ENCODE measurements at regions not wholly inside any gene's neighbourhood (a gene's known extent, or its start where the extent isn't known, plus 50 kb on each side); places are given as distances from the start of the nearest gene placed in this dataset.

DNA sequence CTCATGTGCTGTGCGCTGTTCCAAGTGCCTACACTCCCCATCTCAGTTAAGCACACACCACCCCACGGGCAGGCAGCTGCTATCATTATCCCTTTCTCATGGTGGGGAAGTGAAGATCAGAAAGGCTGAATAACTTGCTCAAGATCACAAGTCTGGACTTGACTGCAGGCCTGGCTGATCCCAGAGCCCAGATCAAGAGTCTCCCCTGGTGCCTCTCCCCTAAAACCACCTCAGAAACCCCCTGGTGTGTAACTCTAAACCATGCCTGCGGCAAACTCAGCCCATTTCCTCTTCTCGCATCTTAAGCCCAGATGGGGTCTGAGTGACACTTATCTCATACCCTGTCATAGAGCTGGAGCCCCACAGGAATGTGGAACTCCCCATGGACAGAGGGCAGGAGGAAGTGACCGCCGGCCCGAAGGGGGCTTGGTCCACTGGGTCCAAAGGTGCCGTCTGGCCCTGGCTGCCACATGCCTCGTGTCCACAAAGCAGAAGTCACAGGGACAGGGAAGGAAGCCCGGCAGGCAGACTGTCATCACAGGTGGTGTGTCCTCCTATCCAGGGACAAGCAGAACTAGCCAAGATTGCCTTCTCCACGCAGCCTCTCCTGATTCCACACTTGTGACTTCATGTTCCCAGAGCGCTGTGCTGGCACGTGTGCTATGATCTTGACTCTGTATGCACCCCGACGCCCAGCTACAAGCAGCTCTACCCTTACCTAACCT, 92.1 kb downstream of the SYF2 start (continued):
- TF ChIP-seq, protein P1, sequence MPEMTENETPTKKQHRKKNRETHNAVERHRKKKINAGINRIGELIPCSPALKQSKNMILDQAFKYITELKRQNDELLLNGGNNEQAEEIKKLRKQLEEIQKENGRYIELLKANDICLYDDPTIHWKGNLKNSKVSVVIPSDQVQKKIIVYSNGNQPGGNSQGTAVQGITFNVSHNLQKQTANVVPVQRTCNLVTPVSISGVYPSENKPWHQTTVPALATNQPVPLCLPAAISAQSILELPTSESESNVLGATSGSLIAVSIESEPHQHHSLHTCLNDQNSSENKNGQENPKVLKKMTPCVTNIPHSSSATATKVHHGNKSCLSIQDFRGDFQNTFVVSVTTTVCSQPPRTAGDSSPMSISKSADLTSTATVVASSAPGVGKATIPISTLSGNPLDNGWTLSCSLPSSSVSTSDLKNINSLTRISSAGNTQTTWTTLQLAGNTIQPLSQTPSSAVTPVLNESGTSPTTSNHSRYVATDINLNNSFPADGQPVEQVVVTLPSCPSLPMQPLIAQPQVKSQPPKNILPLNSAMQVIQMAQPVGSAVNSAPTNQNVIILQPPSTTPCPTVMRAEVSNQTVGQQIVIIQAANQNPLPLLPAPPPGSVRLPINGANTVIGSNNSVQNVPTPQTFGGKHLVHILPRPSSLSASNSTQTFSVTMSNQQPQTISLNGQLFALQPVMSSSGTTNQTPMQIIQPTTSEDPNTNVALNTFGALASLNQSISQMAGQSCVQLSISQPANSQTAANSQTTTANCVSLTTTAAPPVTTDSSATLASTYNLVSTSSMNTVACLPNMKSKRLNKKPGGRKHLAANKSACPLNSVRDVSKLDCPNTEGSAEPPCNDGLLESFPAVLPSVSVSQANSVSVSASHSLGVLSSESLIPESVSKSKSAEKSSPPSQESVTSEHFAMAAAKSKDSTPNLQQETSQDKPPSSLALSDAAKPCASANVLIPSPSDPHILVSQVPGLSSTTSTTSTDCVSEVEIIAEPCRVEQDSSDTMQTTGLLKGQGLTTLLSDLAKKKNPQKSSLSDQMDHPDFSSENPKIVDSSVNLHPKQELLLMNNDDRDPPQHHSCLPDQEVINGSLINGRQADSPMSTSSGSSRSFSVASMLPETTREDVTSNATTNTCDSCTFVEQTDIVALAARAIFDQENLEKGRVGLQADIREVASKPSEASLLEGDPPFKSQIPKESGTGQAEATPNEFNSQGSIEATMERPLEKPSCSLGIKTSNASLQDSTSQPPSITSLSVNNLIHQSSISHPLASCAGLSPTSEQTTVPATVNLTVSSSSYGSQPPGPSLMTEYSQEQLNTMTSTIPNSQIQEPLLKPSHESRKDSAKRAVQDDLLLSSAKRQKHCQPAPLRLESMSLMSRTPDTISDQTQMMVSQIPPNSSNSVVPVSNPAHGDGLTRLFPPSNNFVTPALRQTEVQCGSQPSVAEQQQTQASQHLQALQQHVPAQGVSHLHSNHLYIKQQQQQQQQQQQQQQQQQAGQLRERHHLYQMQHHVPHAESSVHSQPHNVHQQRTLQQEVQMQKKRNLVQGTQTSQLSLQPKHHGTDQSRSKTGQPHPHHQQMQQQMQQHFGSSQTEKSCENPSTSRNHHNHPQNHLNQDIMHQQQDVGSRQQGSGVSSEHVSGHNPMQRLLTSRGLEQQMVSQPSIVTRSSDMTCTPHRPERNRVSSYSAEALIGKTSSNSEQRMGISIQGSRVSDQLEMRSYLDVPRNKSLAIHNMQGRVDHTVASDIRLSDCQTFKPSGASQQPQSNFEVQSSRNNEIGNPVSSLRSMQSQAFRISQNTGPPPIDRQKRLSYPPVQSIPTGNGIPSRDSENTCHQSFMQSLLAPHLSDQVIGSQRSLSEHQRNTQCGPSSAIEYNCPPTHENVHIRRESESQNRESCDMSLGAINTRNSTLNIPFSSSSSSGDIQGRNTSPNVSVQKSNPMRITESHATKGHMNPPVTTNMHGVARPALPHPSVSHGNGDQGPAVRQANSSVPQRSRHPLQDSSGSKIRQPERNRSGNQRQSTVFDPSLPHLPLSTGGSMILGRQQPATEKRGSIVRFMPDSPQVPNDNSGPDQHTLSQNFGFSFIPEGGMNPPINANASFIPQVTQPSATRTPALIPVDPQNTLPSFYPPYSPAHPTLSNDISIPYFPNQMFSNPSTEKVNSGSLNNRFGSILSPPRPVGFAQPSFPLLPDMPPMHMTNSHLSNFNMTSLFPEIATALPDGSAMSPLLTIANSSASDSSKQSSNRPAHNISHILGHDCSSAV (CRISPR knock-in tag; IDR thresholded peaks at IDR 0.05; ENCODE audit: borderline replicate concordance) = no peak
- TF ChIP-seq ZFP36L2 (CRISPR knock-in tag; IDR thresholded peaks at IDR 0.05) (no peak), ZNF615 (CRISPR knock-in tag; IDR thresholded peaks at IDR 0.05; ENCODE audit: borderline replicate concordance) (no peak), ZNF296 (CRISPR knock-in tag; conservative IDR thresholded peaks at IDR 0.05) (no peak), ZMYM4 (CRISPR knock-in tag; IDR thresholded peaks at IDR 0.05) (peak; percentile 58), MXI1 (IDR thresholded peaks at IDR 0.05; ENCODE audit: borderline replicate concordance, low read depth, low read length) (peak; percentile 31; the same call in 1 of the 3 replicates), ZNF337 (CRISPR knock-in tag; IDR thresholded peaks at IDR 0.05; ENCODE audit: borderline replicate concordance, low read depth) (0 out of 2 replicates have a peak, but pooled peaks have one; percentile 85), ATF7 (IDR thresholded peaks at IDR 0.05) (no peak), ATF7 (CRISPR knock-in tag; IDR thresholded peaks at IDR 0.05) (0 out of 2 replicates have a peak, but pooled peaks have one; percentile 52), ZNF619 (CRISPR knock-in tag; IDR thresholded peaks at IDR 0.05) (peak; percentile 60; the same call in 1 of the 2 replicates), NFKB2 (CRISPR knock-in tag; IDR thresholded peaks at IDR 0.05; ENCODE audit: borderline replicate concordance) (peak; percentile 84; the same call in 1 of the 2 replicates), ZNF564 (CRISPR knock-in tag; IDR thresholded peaks at IDR 0.05) (no peak), GABPB1 (CRISPR knock-in tag; IDR thresholded peaks at IDR 0.05) (peak; percentile 70), ZNF703 (CRISPR knock-in tag; IDR thresholded peaks at IDR 0.05; ENCODE audit: borderline replicate concordance) (no peak), GZF1 (CRISPR knock-in tag; IDR thresholded peaks at IDR 0.05) (no peak), SAP130 (CRISPR knock-in tag; IDR thresholded peaks at IDR 0.05; ENCODE audit: low read depth) (peak; percentile 68), HNF4G (IDR thresholded peaks at IDR 0.05; ENCODE audit: borderline replicate concordance, low read depth, low read length) (peak; percentile 76), HNF4G (CRISPR knock-in tag; IDR thresholded peaks at IDR 0.05; ENCODE audit: borderline replicate concordance, low read depth) (peak; percentile 63; the same call in 1 of the 2 replicates), CBFB (CRISPR knock-in tag; IDR thresholded peaks at IDR 0.05) (no peak), ZNF607 (CRISPR knock-in tag; IDR thresholded peaks at IDR 0.05; ENCODE audit: borderline replicate concordance) (peak; percentile 91), NR2F1 (CRISPR knock-in tag; IDR thresholded peaks at IDR 0.05) (peak in 1 of 2 experiments; percentile 22; a peak in 1 of 4 replicates)
- TF ChIP-seq, protein P2, sequence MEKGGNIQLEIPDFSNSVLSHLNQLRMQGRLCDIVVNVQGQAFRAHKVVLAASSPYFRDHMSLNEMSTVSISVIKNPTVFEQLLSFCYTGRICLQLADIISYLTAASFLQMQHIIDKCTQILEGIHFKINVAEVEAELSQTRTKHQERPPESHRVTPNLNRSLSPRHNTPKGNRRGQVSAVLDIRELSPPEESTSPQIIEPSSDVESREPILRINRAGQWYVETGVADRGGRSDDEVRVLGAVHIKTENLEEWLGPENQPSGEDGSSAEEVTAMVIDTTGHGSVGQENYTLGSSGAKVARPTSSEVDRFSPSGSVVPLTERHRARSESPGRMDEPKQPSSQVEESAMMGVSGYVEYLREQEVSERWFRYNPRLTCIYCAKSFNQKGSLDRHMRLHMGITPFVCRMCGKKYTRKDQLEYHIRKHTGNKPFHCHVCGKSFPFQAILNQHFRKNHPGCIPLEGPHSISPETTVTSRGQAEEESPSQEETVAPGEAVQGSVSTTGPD (CRISPR knock-in tag; IDR thresholded peaks at IDR 0.05) = no peak

All from HepG2 (cell line).